Uterus (tissue), 2 donors: ENCODE measurements at regions not wholly inside any gene's neighbourhood (a gene's known extent, or its start where the extent isn't known, plus 50 kb on each side); places are given as distances from the start of the nearest gene placed in this dataset.

Experiments used
- CTCF ChIP-seq, 4 experiments: fragments of 200-600 bp in 2 of 4; fragments of 450-650 bp in 2 of 4; sonication (generic) in 2 of 4; IDR thresholded peaks; one replicate each; pipeline ENCODE4 v1.5.1; 2016 to 2019; ENCODE audit warnings: antibody characterized with exemption in 4 of 4, mild to moderate bottlenecking in 2 of 4, moderate library complexity in 1 of 4
- POLR2A ChIP-seq, 2 donors: fragments of 450-650 bp; IDR thresholded peaks; one replicate each; pipeline ENCODE4 v1.6.1; 2016; ENCODE audit warnings: antibody characterized with exemption in 2 of 2, mild to moderate bottlenecking in 1 of 2, moderate library complexity in 1 of 2

GRCh38 chr2:225891771-225892170, 492.3 kb downstream of the NYAP2 start:
- TF ChIP-seq POLR2A (IDR thresholded peaks at IDR 0.05) (no peak), CTCF (IDR thresholded peaks at IDR 0.05) (no peak)
